CD8-positive, alpha-beta memory T cell (primary cell): ENCODE measurements at regions not wholly inside any gene's neighbourhood (a gene's known extent, or its start where the extent isn't known, plus 50 kb on each side); places are given as distances from the start of the nearest gene placed in this dataset.

Experiments
- CTCF ChIA-PET: fragments of 350-600 bp; sonication (Branson Sonifier 250); formaldehyde crosslinking; loops from one replicate; lab custom pipeline; 2021; ENCODE audit warnings: antibody characterized with exemption; lab: Charles Lee
- POLR2A ChIA-PET: fragments of 350-600 bp; sonication (Branson Sonifier 250); formaldehyde crosslinking; loops from one replicate; lab custom pipeline; 2021; ENCODE audit warnings: antibody characterized with exemption; lab: Charles Lee
- DNase-seq, 5 donors: peaks; one replicate each; pipeline versions ENCODE4 v3.0.0 to v3.0.0-alpha.2; 2020 to 2022; ENCODE audit warnings: mixed read lengths in 1 of 5
- H3K27ac ChIP-seq: one replicate; pipeline ENCODE4 v1.7.0; 2013; ENCODE audit warnings: low read depth, mild to moderate bottlenecking, low read length, moderate library complexity
- H3K27me3 ChIP-seq: 2 replicates; pipeline ENCODE4 v1.7.0; 2013; ENCODE audit warnings: low read length, mild to moderate bottlenecking; ENCODE audit not compliant: insufficient read depth, poor library complexity, severe bottlenecking
- H3K36me3 ChIP-seq: 2 replicates; pipeline ENCODE4 v1.7.0; 2013; ENCODE audit warnings: mild to moderate bottlenecking, low read length, moderate library complexity; ENCODE audit not compliant: insufficient read depth
- H3K4me1 ChIP-seq: 2 replicates; pipeline ENCODE4 v1.7.0; 2013; ENCODE audit warnings: mild to moderate bottlenecking, low read length, moderate library complexity; ENCODE audit not compliant: insufficient read depth
- H3K4me3 ChIP-seq: 2 replicates; pipeline ENCODE4 v1.7.0; 2013; ENCODE audit warnings: mild to moderate bottlenecking, low read length
- H3K9me3 ChIP-seq: 2 replicates; pipeline ENCODE4 v1.7.0; 2013; ENCODE audit warnings: mild to moderate bottlenecking, low read length
- H3K27ac Mint-ChIP-seq, 8 donors: one replicate each; pipeline ENCODE4 v1.8.0; 2020 to 2021; ENCODE audit warnings: mixed read lengths in 8 of 8, mild to moderate bottlenecking in 6 of 8, inconsistent platforms in 3 of 8, moderate library complexity in 3 of 8
- H3K27me3 Mint-ChIP-seq, 2 donors: one replicate each; pipeline ENCODE4 v1.8.0; 2020 to 2021; ENCODE audit warnings: mixed read lengths in 2 of 2, mild to moderate bottlenecking in 1 of 2, moderate library complexity in 1 of 2
- H3K36me3 Mint-ChIP-seq, 3 donors: one replicate each; pipeline ENCODE4 v1.8.0; 2020 to 2021; ENCODE audit warnings: mixed read lengths in 3 of 3, inconsistent platforms in 1 of 3, mild to moderate bottlenecking in 1 of 3
- H3K4me1 Mint-ChIP-seq, 3 donors: one replicate each; pipeline ENCODE4 v1.8.0; 2020 to 2021; ENCODE audit warnings: mixed read lengths in 3 of 3, inconsistent platforms in 1 of 3, mild to moderate bottlenecking in 1 of 3
- H3K4me3 Mint-ChIP-seq, 7 donors: one replicate each; pipeline ENCODE4 v1.8.0; 2020 to 2021; ENCODE audit warnings: mixed read lengths in 7 of 7, mild to moderate bottlenecking in 6 of 7, moderate library complexity in 4 of 7, inconsistent platforms in 2 of 7
- H3K9me3 Mint-ChIP-seq, 5 donors: one replicate each; pipeline ENCODE4 v1.8.0; 2020 to 2022; ENCODE audit warnings: mixed read lengths in 5 of 5, mild to moderate bottlenecking in 3 of 5, moderate library complexity in 2 of 5, inconsistent platforms in 1 of 5

GRCh38 chr12:38448991-38449390, 132.4 kb downstream of the ALG10B start:
- Mint-ChIP-seq H3K27me3 (no peaks in the 10 kb centered on the region), H3K4me3 (no peak overlapping the region), H3K36me3 (no peaks in the 10 kb centered on the region), H3K9me3 (peaks cover 2 to 16% (median 4%) of the 10 kb centered on the region in 5 donors), H3K4me1 (no peaks in the 10 kb centered on the region), H3K27ac (no peak overlapping the region)
- ChIA-PET CTCF (no interaction called here), POLR2A (no interaction called here)
- no peak overlapping the region for H3K27ac ChIP-seq
- DNase-seq = no peak
- H3K27me3 ChIP-seq = no peaks in the 10 kb centered on the region
- H3K4me1 ChIP-seq = no peaks in the 10 kb centered on the region
- no peaks in the 10 kb centered on the region for H3K9me3 ChIP-seq
- H3K36me3 ChIP-seq = no peaks in the 10 kb centered on the region
- no peak overlapping the region for H3K4me3 ChIP-seq

GRCh38 chr12:38456537-38457120, 140.1 kb downstream of the ALG10B start:
- POLR2A ChIA-PET = no interaction called here
- H3K4me3 Mint-ChIP-seq = no peak overlapping the region
- no peaks in the 10 kb centered on the region for H3K27me3 Mint-ChIP-seq

GRCh38 chr12:38465020-38465419, 148.4 kb downstream of the ALG10B start:
- POLR2A ChIA-PET = no interaction called here
- Histone ChIP-seq H3K36me3 (no peaks in the 10 kb centered on the region), H3K4me3 (no peak overlapping the region), H3K27ac (no peak overlapping the region), H3K9me3 (no peaks in the 10 kb centered on the region), H3K27me3 (no peaks in the 10 kb centered on the region), H3K4me1 (no peaks in the 10 kb centered on the region)
- no peak for DNase-seq
- H3K4me3 Mint-ChIP-seq = no peak overlapping the region
- H3K4me1 Mint-ChIP-seq = no peaks in the 10 kb centered on the region
- peaks cover 0 to 5% (median 0%) of the 10 kb centered on the region in 5 donors for H3K9me3 Mint-ChIP-seq
- CTCF ChIA-PET = no interaction called here
- no peaks in the 10 kb centered on the region for H3K27me3 Mint-ChIP-seq
- no peak overlapping the region for H3K27ac Mint-ChIP-seq
- H3K36me3 Mint-ChIP-seq = no peaks in the 10 kb centered on the region

More at GRCh38 chr12:38456537-38457120, 140.1 kb downstream of the ALG10B start:
- Mint-ChIP-seq H3K4me1 (no peaks in the 10 kb centered on the region), H3K27ac (no peak overlapping the region), H3K9me3 (peaks cover 0 to 7% (median 1%) of the 10 kb centered on the region in 5 donors), H3K36me3 (no peaks in the 10 kb centered on the region)
- Histone ChIP-seq H3K27me3 (no peaks in the 10 kb centered on the region), H3K4me3 (no peak overlapping the region), H3K27ac (no peak overlapping the region), H3K36me3 (no peaks in the 10 kb centered on the region), H3K9me3 (no peaks in the 10 kb centered on the region), H3K4me1 (no peaks in the 10 kb centered on the region)
- CTCF ChIA-PET = no interaction called here
- DNase-seq = no peak

- CTCF ChIA-PET = no interaction called here
- H3K36me3 Mint-ChIP-seq = no peaks in the 10 kb centered on the region
- DNase-seq = no peak
Measured at GRCh38 chr12:38469715-38470114, 153.1 kb downstream of the ALG10B start.

GRCh38 chr12:38477340-38478090, 160.9 kb downstream of the ALG10B start:
- Histone ChIP-seq H3K4me1 (no peaks in the 10 kb centered on the region), H3K27me3 (no peaks in the 10 kb centered on the region), H3K4me3 (no peak overlapping the region), H3K36me3 (no peaks in the 10 kb centered on the region), H3K27ac (no peak overlapping the region), H3K9me3 (no peaks in the 10 kb centered on the region)
- H3K27me3 Mint-ChIP-seq = no peaks in the 10 kb centered on the region
- peaks cover 0 to 17% (median 7%) of the 10 kb centered on the region in 5 donors for H3K9me3 Mint-ChIP-seq
- peaks cover 0 to 2% (median 0%) of the 10 kb centered on the region in 3 donors for H3K36me3 Mint-ChIP-seq
- H3K4me1 Mint-ChIP-seq = no peaks in the 10 kb centered on the region
- H3K4me3 Mint-ChIP-seq = no peak overlapping the region
- CTCF ChIA-PET = no interaction called here
- no peak overlapping the region for H3K27ac Mint-ChIP-seq
- no peak for DNase-seq
- POLR2A ChIA-PET = no interaction called here

More at GRCh38 chr12:38469715-38470114, 153.1 kb downstream of the ALG10B start:
- Histone ChIP-seq H3K9me3 (no peaks in the 10 kb centered on the region), H3K27me3 (no peaks in the 10 kb centered on the region), H3K4me1 (no peaks in the 10 kb centered on the region), H3K36me3 (no peaks in the 10 kb centered on the region), H3K27ac (no peak overlapping the region), H3K4me3 (no peak overlapping the region)
- Mint-ChIP-seq H3K9me3 (peaks cover 2 to 13% (median 6%) of the 10 kb centered on the region in 5 donors), H3K4me3 (no peak overlapping the region), H3K27ac (no peak overlapping the region), H3K27me3 (no peaks in the 10 kb centered on the region), H3K4me1 (no peaks in the 10 kb centered on the region)
- POLR2A ChIA-PET = no interaction called here

- Mint-ChIP-seq H3K27me3 (no peaks in the 10 kb centered on the region), H3K4me3 (no peak overlapping the region), H3K4me1 (no peaks in the 10 kb centered on the region), H3K9me3 (peaks cover 0 to 8% (median 0%) of the 10 kb centered on the region in 5 donors), H3K27ac (no peak overlapping the region), H3K36me3 (peaks cover 0 to 2% (median 0%) of the 10 kb centered on the region in 3 donors)
- Histone ChIP-seq H3K4me1 (no peaks in the 10 kb centered on the region), H3K27me3 (no peaks in the 10 kb centered on the region), H3K27ac (no peak overlapping the region), H3K9me3 (no peaks in the 10 kb centered on the region), H3K36me3 (no peaks in the 10 kb centered on the region), H3K4me3 (no peak overlapping the region)
- CTCF ChIA-PET = no interaction called here
- POLR2A ChIA-PET = no interaction called here
- no peak for DNase-seq
Measured at GRCh38 chr12:38480594-38480993, 164.0 kb downstream of the ALG10B start.

- Mint-ChIP-seq H3K9me3 (peaks cover 0 to 5% (median 0%) of the 10 kb centered on the region in 5 donors), H3K4me3 (no peak overlapping the region), H3K4me1 (no peaks in the 10 kb centered on the region), H3K36me3 (no peaks in the 10 kb centered on the region), H3K27ac (no peak overlapping the region), H3K27me3 (no peaks in the 10 kb centered on the region)
- POLR2A ChIA-PET = no interaction called here
- Histone ChIP-seq H3K36me3 (no peaks in the 10 kb centered on the region), H3K27ac (no peak overlapping the region), H3K4me1 (no peaks in the 10 kb centered on the region), H3K4me3 (no peak overlapping the region), H3K27me3 (no peaks in the 10 kb centered on the region), H3K9me3 (no peaks in the 10 kb centered on the region)
- no peak for DNase-seq
- CTCF ChIA-PET = no interaction called here
Measured at GRCh38 chr12:38484821-38485449, 168.4 kb downstream of the ALG10B start.

- Histone ChIP-seq H3K9me3 (no peaks in the 10 kb centered on the region), H3K4me1 (no peaks in the 10 kb centered on the region), H3K36me3 (no peaks in the 10 kb centered on the region), H3K27ac (no peak overlapping the region), H3K27me3 (no peaks in the 10 kb centered on the region), H3K4me3 (no peak overlapping the region)
- Mint-ChIP-seq H3K9me3 (no peaks in the 10 kb centered on the region), H3K27me3 (no peaks in the 10 kb centered on the region), H3K36me3 (no peaks in the 10 kb centered on the region), H3K27ac (no peak overlapping the region), H3K4me3 (no peak overlapping the region), H3K4me1 (no peaks in the 10 kb centered on the region)
- CTCF ChIA-PET = no interaction called here
- DNase-seq = no peak
- POLR2A ChIA-PET = no interaction called here
Measured at GRCh38 chr12:38488866-38489265, 172.3 kb downstream of the ALG10B start.
